ENCODE measurements at regions not wholly inside any gene's neighbourhood (a gene's known extent, or its start where the extent isn't known, plus 50 kb on each side); places are given as distances from the start of the nearest gene placed in this dataset.

- no peak for DNase-seq
Measured at GRCh38 chr5:174236070-174236469, 190.6 kb downstream of the NSG2 start.

GRCh38 chr5:174239718-174240117 lies 194.2 kb downstream of the NSG2 start:
- DNase-seq, result no peak

GRCh38 chr5:174242573-174242972 lies 197.1 kb downstream of the NSG2 start:
- no peak for DNase-seq

- no peak for DNase-seq
Measured at GRCh38 chr5:174243904-174244303, 198.4 kb downstream of the NSG2 start.

GRCh38 chr5:174245516-174246075 lies 200.1 kb downstream of the NSG2 start:
- DNase-seq, result no peak

GRCh38 chr5:174246743-174247142 lies 201.2 kb downstream of the NSG2 start:
- DNase-seq, result no peak

GRCh38 chr5:174247301-174247700 lies 201.8 kb downstream of the NSG2 start:
- no peak for DNase-seq

GRCh38 chr5:174251305-174252000 lies 205.9 kb downstream of the NSG2 start:
- no peak for DNase-seq

GRCh38 chr5:174252121-174252520 lies 206.6 kb downstream of the NSG2 start:
- DNase-seq, result no peak

GRCh38 chr5:174259696-174260420 lies 214.4 kb downstream of the NSG2 start:
- DNase-seq, result no peak

GRCh38 chr5:174271316-174271715 lies 225.8 kb downstream of the NSG2 start:
- DNase-seq, result no peak

GRCh38 chr5:174272671-174273070 lies 227.2 kb downstream of the NSG2 start:
- DNase-seq, result no peak

GRCh38 chr5:174273325-174273724 lies 227.8 kb downstream of the NSG2 start:
- DNase-seq, result no peak

GRCh38 chr5:174275959-174276358 lies 230.5 kb downstream of the NSG2 start:
- no peak for DNase-seq

GRCh38 chr5:174281089-174281760 lies 235.7 kb downstream of the NSG2 start:
- DNase-seq, result no peak

- no peak for DNase-seq
Measured at GRCh38 chr5:174281855-174282254, 236.3 kb downstream of the NSG2 start.

GRCh38 chr5:174282391-174282790 lies 236.9 kb downstream of the NSG2 start:
- DNase-seq, result no peak

GRCh38 chr5:174283211-174284005 lies 237.9 kb downstream of the NSG2 start:
- DNase-seq, result no peak

- DNase-seq, result no peak
Measured at GRCh38 chr5:174284873-174285272, 239.4 kb downstream of the NSG2 start.

- no peak for DNase-seq
Measured at GRCh38 chr5:174287761-174288160, 242.3 kb downstream of the NSG2 start.

- DNase-seq, result no peak
Measured at GRCh38 chr5:174288439-174288838, 242.9 kb downstream of the NSG2 start.

- no peak for DNase-seq
Measured at GRCh38 chr5:174291162-174291561, 245.7 kb downstream of the NSG2 start.

GRCh38 chr5:174292348-174292747 lies 246.8 kb downstream of the NSG2 start:
- DNase-seq, result no peak

Data from HCEC 1CT (cell line).